DND-41 (cell line): ENCODE measurements at regions not wholly inside any gene's neighbourhood (a gene's known extent, or its start where the extent isn't known, plus 50 kb on each side); places are given as distances from the start of the nearest gene placed in this dataset.
A peak's percentile ranks its signal among the peaks of the same experiment; 100 is the strongest.

Experiments
- CTCF ChIP-seq: IDR thresholded peaks from 2 replicates; pipeline ENCODE4 v1.5.1; 2012; ENCODE audit warnings: borderline replicate concordance, low read length, moderate library complexity, mild to moderate bottlenecking; ENCODE audit not compliant: poor library complexity, severe bottlenecking; ENCODE audit errors: extremely low read depth
- EZH2 ChIP-seq: IDR thresholded peaks from 3 replicates; pipeline ENCODE4 v1.6.1; 2012; ENCODE audit warnings: borderline replicate concordance, low read depth, mild to moderate bottlenecking, moderate library complexity, low read length, inconsistent platforms; ENCODE audit not compliant: severe bottlenecking

GRCh38 chr11:31977343-31977742, 113.5 kb upstream of the RCN1 start:
- TF ChIP-seq CTCF (no peak), EZH2 (peak; percentile 33)
